WTC11 (cell line): ENCODE measurements at regions not wholly inside any gene's neighbourhood (a gene's known extent, or its start where the extent isn't known, plus 50 kb on each side); places are given as distances from the start of the nearest gene placed in this dataset.

ENCODE experiments used
- CREB1 ChIP-seq: sonication (generic); formaldehyde crosslinking; IDR thresholded peaks from 2 replicates; pipeline ENCODE4 v1.8.0; 2023; ENCODE audit warnings: mild to moderate bottlenecking, missing genetic modification reagents
- TCF7 ChIP-seq: sonication (generic); formaldehyde crosslinking; IDR thresholded peaks from 2 replicates; pipeline ENCODE4 v1.8.0; 2022; ENCODE audit warnings: mild to moderate bottlenecking, low read depth, missing genetic modification reagents, moderate library complexity
- ZBTB43 ChIP-seq: sonication (generic); formaldehyde crosslinking; IDR thresholded peaks from 2 replicates; pipeline ENCODE4 v1.8.1; 2023; ENCODE audit warnings: mild to moderate bottlenecking, missing genetic modification reagents

GRCh38 chr13:92950771-92951170, 275.8 kb upstream of the GPC6 start:
- TF ChIP-seq TCF7 (CRISPR knock-in tag), result no peak
- no peak for TF ChIP-seq CREB1 (CRISPR knock-in tag)
- TF ChIP-seq ZBTB43 (CRISPR knock-in tag), result no peak
